ENCODE measurements at regions not wholly inside any gene's neighbourhood (a gene's known extent, or its start where the extent isn't known, plus 50 kb on each side); places are given as distances from the start of the nearest gene placed in this dataset.

DNA sequence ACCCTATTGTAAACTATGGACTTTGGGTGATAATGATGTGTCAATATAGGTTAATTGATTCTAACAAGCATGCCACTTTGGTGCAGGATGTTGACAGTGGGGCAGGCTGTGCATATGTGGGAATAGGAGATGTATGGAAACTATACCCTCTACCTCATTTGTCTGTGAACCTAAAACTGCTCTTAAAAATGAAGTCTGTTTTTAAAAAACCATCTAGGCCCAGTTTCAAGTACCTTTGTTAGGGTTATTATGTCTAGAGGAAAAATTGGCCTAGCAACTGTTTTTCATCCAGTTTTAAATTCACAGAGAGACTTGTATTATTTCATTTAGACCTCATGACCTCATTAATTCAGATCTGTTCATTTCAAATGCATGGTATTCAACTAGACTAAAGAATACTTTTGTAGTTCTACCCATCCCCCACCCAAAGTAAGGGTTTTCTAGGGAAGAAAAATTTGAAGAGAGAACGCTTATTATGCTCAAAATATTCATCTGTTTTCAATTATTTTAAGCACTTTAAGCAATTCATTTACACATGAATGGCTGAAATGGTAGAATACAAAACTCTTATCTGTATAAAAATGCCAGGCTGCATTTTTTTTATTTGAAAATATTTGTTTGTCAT lies 1781.9 kb upstream of the MIR17HG start:
- TF ChIP-seq, protein P1, sequence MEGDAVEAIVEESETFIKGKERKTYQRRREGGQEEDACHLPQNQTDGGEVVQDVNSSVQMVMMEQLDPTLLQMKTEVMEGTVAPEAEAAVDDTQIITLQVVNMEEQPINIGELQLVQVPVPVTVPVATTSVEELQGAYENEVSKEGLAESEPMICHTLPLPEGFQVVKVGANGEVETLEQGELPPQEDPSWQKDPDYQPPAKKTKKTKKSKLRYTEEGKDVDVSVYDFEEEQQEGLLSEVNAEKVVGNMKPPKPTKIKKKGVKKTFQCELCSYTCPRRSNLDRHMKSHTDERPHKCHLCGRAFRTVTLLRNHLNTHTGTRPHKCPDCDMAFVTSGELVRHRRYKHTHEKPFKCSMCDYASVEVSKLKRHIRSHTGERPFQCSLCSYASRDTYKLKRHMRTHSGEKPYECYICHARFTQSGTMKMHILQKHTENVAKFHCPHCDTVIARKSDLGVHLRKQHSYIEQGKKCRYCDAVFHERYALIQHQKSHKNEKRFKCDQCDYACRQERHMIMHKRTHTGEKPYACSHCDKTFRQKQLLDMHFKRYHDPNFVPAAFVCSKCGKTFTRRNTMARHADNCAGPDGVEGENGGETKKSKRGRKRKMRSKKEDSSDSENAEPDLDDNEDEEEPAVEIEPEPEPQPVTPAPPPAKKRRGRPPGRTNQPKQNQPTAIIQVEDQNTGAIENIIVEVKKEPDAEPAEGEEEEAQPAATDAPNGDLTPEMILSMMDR (IDR thresholded peaks at IDR 0.05) = no peak
- TF ChIP-seq POLR2A (IDR thresholded peaks at IDR 0.05) = no peak
- no peak for TF ChIP-seq EP300 (IDR thresholded peaks at IDR 0.05)

All from ovary (tissue), 3 donors.